ENCODE measurements at regions not wholly inside any gene's neighbourhood (a gene's known extent, or its start where the extent isn't known, plus 50 kb on each side); places are given as distances from the start of the nearest gene placed in this dataset.

DNA sequence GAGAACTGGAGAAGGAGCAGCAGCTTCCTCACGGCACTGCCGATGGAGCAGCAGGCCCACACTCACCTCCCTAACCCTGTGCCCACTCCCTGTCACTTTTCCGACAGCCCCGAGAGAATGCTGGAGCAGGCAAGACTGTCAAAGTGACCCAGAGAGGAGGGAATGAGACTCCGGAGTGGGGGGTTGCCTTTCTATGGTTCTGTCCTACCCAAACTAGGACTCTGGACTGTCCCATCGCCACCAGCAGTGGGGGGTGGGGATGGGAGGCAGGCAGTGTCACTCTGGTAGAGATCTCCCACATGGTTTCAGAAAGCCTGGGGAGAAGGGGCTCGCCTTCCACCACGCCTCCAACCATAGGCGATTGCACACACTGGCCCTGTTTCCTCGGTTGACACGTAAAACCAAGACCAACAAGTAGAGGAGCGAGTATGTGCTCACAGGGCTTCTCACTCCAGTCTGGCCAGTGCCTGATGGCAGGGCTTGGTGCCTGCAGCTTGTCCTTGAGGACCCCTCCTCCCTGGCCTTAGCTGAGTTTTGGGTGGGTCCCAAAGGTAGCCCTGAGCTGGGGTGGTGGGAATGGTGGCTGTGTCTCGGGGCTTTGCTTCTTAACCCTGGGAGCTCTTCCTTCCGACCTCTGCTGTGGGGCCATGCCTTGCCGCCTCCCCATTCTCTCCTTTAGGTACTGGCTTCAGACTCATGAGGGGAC lies 148.5 kb downstream of the PTPN20 start:
- no peak for TF ChIP-seq EZH2 (IDR thresholded peaks at IDR 0.05; ENCODE audit: low read length, unreplicated experiment)
- TF ChIP-seq, protein P1, sequence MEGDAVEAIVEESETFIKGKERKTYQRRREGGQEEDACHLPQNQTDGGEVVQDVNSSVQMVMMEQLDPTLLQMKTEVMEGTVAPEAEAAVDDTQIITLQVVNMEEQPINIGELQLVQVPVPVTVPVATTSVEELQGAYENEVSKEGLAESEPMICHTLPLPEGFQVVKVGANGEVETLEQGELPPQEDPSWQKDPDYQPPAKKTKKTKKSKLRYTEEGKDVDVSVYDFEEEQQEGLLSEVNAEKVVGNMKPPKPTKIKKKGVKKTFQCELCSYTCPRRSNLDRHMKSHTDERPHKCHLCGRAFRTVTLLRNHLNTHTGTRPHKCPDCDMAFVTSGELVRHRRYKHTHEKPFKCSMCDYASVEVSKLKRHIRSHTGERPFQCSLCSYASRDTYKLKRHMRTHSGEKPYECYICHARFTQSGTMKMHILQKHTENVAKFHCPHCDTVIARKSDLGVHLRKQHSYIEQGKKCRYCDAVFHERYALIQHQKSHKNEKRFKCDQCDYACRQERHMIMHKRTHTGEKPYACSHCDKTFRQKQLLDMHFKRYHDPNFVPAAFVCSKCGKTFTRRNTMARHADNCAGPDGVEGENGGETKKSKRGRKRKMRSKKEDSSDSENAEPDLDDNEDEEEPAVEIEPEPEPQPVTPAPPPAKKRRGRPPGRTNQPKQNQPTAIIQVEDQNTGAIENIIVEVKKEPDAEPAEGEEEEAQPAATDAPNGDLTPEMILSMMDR (conservative IDR thresholded peaks at IDR 0.05; ENCODE audit: low read depth, low read length) = no peak
